K562 (cell line): ENCODE measurements at regions not wholly inside any gene's neighbourhood (a gene's known extent, or its start where the extent isn't known, plus 50 kb on each side); places are given as distances from the start of the nearest gene placed in this dataset.

Experiments
- DIDO1 ChIP-seq: fragments of 450-650 bp; IDR thresholded peaks from 2 replicates; pipeline ENCODE4 v1.6.1; 2016; ENCODE audit warnings: low read depth, missing biosample characterization, missing genetic modification characterization
- ELF4 ChIP-seq: fragments of 450-650 bp; formaldehyde crosslinking; IDR thresholded peaks from 2 replicates; pipeline ENCODE4 v1.4.0; 2022; ENCODE audit warnings: missing genetic modification characterization
- POLR2A ChIP-seq: fragments of 450-650 bp; conservative IDR thresholded peaks from 2 replicates; pipeline ENCODE4 v1.6.1; 2016
- TF ChIP-seq, protein P1 (sequence below): IDR thresholded peaks from 2 replicates; pipeline ENCODE4 v1.6.1; 2014; ENCODE audit warnings: antibody characterized with exemption
- TF ChIP-seq, protein P2 (sequence below), 2 experiments: fragments of 450-650 bp; formaldehyde crosslinking in 1 of 2; IDR thresholded peaks; 2 replicates each; pipeline versions ENCODE4 v1.4.0 to v1.6.1; 2014 to 2020; ENCODE audit warnings: mild to moderate bottlenecking in 2 of 2, borderline replicate concordance in 1 of 2, low read depth in 1 of 2
- TF ChIP-seq, protein P3 (sequence below): sonication (generic); formaldehyde crosslinking; IDR thresholded peaks from 2 replicates; pipeline ENCODE4 v1.8.0; 2022; ENCODE audit warnings: mild to moderate bottlenecking, low read depth, missing genetic modification reagents
- TF ChIP-seq, protein P4 (sequence below): fragments of 200-800 bp; sonication (Bioruptor generic); IDR thresholded peaks from 2 replicates; pipeline ENCODE4 v1.6.1; 2016; ENCODE audit warnings: missing genetic modification characterization, missing compliant biosample characterization
- TF ChIP-seq, protein P5 (sequence below): sonication (generic); formaldehyde crosslinking; IDR thresholded peaks from 2 replicates; pipeline ENCODE4 v1.8.1; 2023; ENCODE audit warnings: mild to moderate bottlenecking, missing genetic modification reagents

DNA sequence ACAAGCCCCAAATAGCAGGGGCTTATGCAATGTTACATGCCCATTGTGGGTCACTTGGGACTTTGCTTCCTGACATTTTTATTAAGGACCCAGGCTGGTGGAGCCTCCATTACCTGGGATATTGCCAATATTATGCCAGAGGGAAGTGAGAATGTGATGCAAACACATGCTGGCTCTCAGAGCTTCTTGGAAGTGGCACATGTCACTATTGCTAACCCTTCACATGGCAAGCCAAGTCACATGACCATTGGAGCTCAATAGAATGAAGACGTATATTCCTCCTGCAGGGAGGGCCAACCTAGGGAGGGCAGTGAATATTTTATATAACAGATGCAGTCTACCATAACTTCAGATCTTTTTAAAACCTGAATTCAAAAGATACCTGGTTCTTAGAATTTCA is 140.7 kb upstream of the ZFP64 start:
- TF ChIP-seq POLR2A (no peak), DIDO1 (tag) (no peak), ELF4 (no peak)
- TF ChIP-seq, protein P1, sequence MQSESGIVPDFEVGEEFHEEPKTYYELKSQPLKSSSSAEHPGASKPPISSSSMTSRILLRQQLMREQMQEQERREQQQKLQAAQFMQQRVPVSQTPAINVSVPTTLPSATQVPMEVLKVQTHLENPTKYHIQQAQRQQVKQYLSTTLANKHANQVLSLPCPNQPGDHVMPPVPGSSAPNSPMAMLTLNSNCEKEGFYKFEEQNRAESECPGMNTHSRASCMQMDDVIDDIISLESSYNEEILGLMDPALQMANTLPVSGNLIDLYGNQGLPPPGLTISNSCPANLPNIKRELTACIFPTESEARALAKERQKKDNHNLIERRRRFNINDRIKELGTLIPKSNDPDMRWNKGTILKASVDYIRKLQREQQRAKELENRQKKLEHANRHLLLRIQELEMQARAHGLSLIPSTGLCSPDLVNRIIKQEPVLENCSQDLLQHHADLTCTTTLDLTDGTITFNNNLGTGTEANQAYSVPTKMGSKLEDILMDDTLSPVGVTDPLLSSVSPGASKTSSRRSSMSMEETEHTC, result no peak
- TF ChIP-seq, protein P2, sequence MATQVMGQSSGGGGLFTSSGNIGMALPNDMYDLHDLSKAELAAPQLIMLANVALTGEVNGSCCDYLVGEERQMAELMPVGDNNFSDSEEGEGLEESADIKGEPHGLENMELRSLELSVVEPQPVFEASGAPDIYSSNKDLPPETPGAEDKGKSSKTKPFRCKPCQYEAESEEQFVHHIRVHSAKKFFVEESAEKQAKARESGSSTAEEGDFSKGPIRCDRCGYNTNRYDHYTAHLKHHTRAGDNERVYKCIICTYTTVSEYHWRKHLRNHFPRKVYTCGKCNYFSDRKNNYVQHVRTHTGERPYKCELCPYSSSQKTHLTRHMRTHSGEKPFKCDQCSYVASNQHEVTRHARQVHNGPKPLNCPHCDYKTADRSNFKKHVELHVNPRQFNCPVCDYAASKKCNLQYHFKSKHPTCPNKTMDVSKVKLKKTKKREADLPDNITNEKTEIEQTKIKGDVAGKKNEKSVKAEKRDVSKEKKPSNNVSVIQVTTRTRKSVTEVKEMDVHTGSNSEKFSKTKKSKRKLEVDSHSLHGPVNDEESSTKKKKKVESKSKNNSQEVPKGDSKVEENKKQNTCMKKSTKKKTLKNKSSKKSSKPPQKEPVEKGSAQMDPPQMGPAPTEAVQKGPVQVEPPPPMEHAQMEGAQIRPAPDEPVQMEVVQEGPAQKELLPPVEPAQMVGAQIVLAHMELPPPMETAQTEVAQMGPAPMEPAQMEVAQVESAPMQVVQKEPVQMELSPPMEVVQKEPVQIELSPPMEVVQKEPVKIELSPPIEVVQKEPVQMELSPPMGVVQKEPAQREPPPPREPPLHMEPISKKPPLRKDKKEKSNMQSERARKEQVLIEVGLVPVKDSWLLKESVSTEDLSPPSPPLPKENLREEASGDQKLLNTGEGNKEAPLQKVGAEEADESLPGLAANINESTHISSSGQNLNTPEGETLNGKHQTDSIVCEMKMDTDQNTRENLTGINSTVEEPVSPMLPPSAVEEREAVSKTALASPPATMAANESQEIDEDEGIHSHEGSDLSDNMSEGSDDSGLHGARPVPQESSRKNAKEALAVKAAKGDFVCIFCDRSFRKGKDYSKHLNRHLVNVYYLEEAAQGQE (IDR thresholded peaks at IDR 0.05; ENCODE audit: borderline replicate concordance), result no peak
- TF ChIP-seq, protein P2 (CRISPR knock-in tag; IDR thresholded peaks at IDR 0.05; ENCODE audit: low read depth), result no peak
- TF ChIP-seq, protein P3, sequence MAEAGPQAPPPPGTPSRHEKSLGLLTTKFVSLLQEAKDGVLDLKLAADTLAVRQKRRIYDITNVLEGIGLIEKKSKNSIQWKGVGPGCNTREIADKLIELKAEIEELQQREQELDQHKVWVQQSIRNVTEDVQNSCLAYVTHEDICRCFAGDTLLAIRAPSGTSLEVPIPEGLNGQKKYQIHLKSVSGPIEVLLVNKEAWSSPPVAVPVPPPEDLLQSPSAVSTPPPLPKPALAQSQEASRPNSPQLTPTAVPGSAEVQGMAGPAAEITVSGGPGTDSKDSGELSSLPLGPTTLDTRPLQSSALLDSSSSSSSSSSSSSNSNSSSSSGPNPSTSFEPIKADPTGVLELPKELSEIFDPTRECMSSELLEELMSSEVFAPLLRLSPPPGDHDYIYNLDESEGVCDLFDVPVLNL (CRISPR knock-in tag), result no peak
- TF ChIP-seq, protein P4, sequence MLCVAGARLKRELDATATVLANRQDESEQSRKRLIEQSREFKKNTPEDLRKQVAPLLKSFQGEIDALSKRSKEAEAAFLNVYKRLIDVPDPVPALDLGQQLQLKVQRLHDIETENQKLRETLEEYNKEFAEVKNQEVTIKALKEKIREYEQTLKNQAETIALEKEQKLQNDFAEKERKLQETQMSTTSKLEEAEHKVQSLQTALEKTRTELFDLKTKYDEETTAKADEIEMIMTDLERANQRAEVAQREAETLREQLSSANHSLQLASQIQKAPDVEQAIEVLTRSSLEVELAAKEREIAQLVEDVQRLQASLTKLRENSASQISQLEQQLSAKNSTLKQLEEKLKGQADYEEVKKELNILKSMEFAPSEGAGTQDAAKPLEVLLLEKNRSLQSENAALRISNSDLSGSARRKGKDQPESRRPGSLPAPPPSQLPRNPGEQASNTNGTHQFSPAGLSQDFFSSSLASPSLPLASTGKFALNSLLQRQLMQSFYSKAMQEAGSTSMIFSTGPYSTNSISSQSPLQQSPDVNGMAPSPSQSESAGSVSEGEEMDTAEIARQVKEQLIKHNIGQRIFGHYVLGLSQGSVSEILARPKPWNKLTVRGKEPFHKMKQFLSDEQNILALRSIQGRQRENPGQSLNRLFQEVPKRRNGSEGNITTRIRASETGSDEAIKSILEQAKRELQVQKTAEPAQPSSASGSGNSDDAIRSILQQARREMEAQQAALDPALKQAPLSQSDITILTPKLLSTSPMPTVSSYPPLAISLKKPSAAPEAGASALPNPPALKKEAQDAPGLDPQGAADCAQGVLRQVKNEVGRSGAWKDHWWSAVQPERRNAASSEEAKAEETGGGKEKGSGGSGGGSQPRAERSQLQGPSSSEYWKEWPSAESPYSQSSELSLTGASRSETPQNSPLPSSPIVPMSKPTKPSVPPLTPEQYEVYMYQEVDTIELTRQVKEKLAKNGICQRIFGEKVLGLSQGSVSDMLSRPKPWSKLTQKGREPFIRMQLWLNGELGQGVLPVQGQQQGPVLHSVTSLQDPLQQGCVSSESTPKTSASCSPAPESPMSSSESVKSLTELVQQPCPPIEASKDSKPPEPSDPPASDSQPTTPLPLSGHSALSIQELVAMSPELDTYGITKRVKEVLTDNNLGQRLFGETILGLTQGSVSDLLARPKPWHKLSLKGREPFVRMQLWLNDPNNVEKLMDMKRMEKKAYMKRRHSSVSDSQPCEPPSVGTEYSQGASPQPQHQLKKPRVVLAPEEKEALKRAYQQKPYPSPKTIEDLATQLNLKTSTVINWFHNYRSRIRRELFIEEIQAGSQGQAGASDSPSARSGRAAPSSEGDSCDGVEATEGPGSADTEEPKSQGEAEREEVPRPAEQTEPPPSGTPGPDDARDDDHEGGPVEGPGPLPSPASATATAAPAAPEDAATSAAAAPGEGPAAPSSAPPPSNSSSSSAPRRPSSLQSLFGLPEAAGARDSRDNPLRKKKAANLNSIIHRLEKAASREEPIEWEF (CRISPR knock-in tag), result no peak
- TF ChIP-seq, protein P5, sequence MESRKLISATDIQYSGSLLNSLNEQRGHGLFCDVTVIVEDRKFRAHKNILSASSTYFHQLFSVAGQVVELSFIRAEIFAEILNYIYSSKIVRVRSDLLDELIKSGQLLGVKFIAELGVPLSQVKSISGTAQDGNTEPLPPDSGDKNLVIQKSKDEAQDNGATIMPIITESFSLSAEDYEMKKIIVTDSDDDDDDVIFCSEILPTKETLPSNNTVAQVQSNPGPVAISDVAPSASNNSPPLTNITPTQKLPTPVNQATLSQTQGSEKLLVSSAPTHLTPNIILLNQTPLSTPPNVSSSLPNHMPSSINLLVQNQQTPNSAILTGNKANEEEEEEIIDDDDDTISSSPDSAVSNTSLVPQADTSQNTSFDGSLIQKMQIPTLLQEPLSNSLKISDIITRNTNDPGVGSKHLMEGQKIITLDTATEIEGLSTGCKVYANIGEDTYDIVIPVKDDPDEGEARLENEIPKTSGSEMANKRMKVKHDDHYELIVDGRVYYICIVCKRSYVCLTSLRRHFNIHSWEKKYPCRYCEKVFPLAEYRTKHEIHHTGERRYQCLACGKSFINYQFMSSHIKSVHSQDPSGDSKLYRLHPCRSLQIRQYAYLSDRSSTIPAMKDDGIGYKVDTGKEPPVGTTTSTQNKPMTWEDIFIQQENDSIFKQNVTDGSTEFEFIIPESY (CRISPR knock-in tag), result no peak
